ENCODE measurements at regions not wholly inside any gene's neighbourhood (a gene's known extent, or its start where the extent isn't known, plus 50 kb on each side); places are given as distances from the start of the nearest gene placed in this dataset.

GRCh38 chr12:16913832-16914490, 308.0 kb upstream of the LMO3 start:
- Mint-ChIP-seq H3K27me3 (no peaks in the 10 kb centered on the region), H3K4me3 (ENCODE audit: low read depth) (no peak overlapping the region), H3K9me3 (ENCODE audit: low read depth) (peaks cover 10% of the 10 kb centered on the region), H3K36me3 (ENCODE audit: insufficient read depth) (no peaks in the 10 kb centered on the region), H3K4me1 (ENCODE audit: low read depth) (peaks cover 6% of the 10 kb centered on the region), H3K27ac (no peak overlapping the region)
- no peak for TF ChIP-seq CTCF (IDR thresholded peaks at IDR 0.05; ENCODE audit: unreplicated experiment)
- DNase-seq (ENCODE audit: low spot score, unreplicated experiment), result no peak

- Mint-ChIP-seq H3K9me3 (ENCODE audit: low read depth) (peaks cover 3% of the 10 kb centered on the region), H3K4me3 (ENCODE audit: low read depth) (no peak overlapping the region), H3K27ac (no peak overlapping the region), H3K27me3 (no peaks in the 10 kb centered on the region), H3K4me1 (ENCODE audit: low read depth) (peaks cover 1% of the 10 kb centered on the region), H3K36me3 (ENCODE audit: insufficient read depth) (no peaks in the 10 kb centered on the region)
- no peak for TF ChIP-seq CTCF (IDR thresholded peaks at IDR 0.05; ENCODE audit: unreplicated experiment)
- no peak for DNase-seq (ENCODE audit: low spot score, unreplicated experiment)
These were observed 296.0 kb upstream of the LMO3 start for GRCh38 chr12:16901946-16902345.

- Mint-ChIP-seq H3K27ac (no peak overlapping the region), H3K36me3 (ENCODE audit: insufficient read depth) (peaks cover 2% of the 10 kb centered on the region), H3K4me3 (ENCODE audit: low read depth) (no peak overlapping the region), H3K4me1 (ENCODE audit: low read depth) (no peaks in the 10 kb centered on the region), H3K27me3 (no peaks in the 10 kb centered on the region), H3K9me3 (ENCODE audit: low read depth) (peaks cover 17% of the 10 kb centered on the region)
- no peak for TF ChIP-seq CTCF (IDR thresholded peaks at IDR 0.05; ENCODE audit: unreplicated experiment)
- no peak for DNase-seq (ENCODE audit: low spot score, unreplicated experiment)
These were observed 287.5 kb upstream of the LMO3 start for GRCh38 chr12:16893426-16893825.

GRCh38 chr12:16891673-16892072, 285.7 kb upstream of the LMO3 start:
- DNase-seq (ENCODE audit: low spot score, unreplicated experiment), result no peak
- Mint-ChIP-seq H3K27me3 (no peaks in the 10 kb centered on the region), H3K36me3 (ENCODE audit: insufficient read depth) (peaks cover 2% of the 10 kb centered on the region), H3K9me3 (ENCODE audit: low read depth) (peaks cover 20% of the 10 kb centered on the region), H3K4me1 (ENCODE audit: low read depth) (peaks cover 7% of the 10 kb centered on the region), H3K4me3 (ENCODE audit: low read depth) (no peak overlapping the region), H3K27ac (no peak overlapping the region)
- TF ChIP-seq CTCF (IDR thresholded peaks at IDR 0.05; ENCODE audit: unreplicated experiment), result no peak

- Mint-ChIP-seq H3K27ac (no peak overlapping the region), H3K4me1 (ENCODE audit: low read depth) (peaks cover 36% of the 10 kb centered on the region), H3K9me3 (ENCODE audit: low read depth) (peaks cover 15% of the 10 kb centered on the region), H3K36me3 (ENCODE audit: insufficient read depth) (peaks cover 2% of the 10 kb centered on the region), H3K4me3 (ENCODE audit: low read depth) (no peak overlapping the region), H3K27me3 (peaks cover 5% of the 10 kb centered on the region)
- no peak for DNase-seq (ENCODE audit: low spot score, unreplicated experiment)
- TF ChIP-seq CTCF (IDR thresholded peaks at IDR 0.05; ENCODE audit: unreplicated experiment), result no peak
These were observed 278.9 kb upstream of the LMO3 start for GRCh38 chr12:16884819-16885218.

Data from progenitor cell of endocrine pancreas (in vitro differentiated cells).